Keratinocyte (primary cell): ENCODE measurements at regions not wholly inside any gene's neighbourhood (a gene's known extent, or its start where the extent isn't known, plus 50 kb on each side); places are given as distances from the start of the nearest gene placed in this dataset.

Experiments used
- DNase-seq: peaks from one replicate; pipeline ENCODE4 v3.0.0-alpha.2; 2011; ENCODE audit warnings: low read depth, missing footprints, low spot score
- FAIRE-seq: peaks from 2 replicates; lab custom pipeline; 2011; peaks lifted over from hg19 to GRCh38; lab: Jason Lieb, UNC
- H2AFZ ChIP-seq: 2 replicates; pipeline ENCODE4 v1.6.0; 2012; ENCODE audit warnings: low read length, control low read depth, inconsistent platforms; ENCODE audit not compliant: control insufficient read depth
- H3K27ac ChIP-seq: 2 replicates; pipeline ENCODE4 v1.5.1; 2011; ENCODE audit warnings: low read length; ENCODE audit not compliant: control insufficient read depth, insufficient read depth
- H3K27me3 ChIP-seq: 3 replicates; pipeline ENCODE4 v1.6.0; 2011; ENCODE audit warnings: low read length; ENCODE audit not compliant: control insufficient read depth, insufficient read depth; ENCODE audit errors: extremely low read depth
- H3K36me3 ChIP-seq, 2 experiments: 2 replicates in 1 of 2; 3 replicates in 1 of 2; pipeline ENCODE4 v1.5.1; 2011; ENCODE audit warnings: low read length in 2 of 2, mild to moderate bottlenecking in 1 of 2; ENCODE audit not compliant: control insufficient read depth in 2 of 2, insufficient read depth in 2 of 2; ENCODE audit errors: extremely low read depth in 1 of 2
- H3K4me1 ChIP-seq: 3 replicates; pipeline ENCODE4 v1.5.1; 2011; ENCODE audit warnings: low read length; ENCODE audit not compliant: control insufficient read depth, insufficient read depth; ENCODE audit errors: extremely low read depth
- H3K4me2 ChIP-seq: 3 replicates; pipeline ENCODE4 v1.6.0; 2011; ENCODE audit warnings: low read depth, low read length; ENCODE audit not compliant: control insufficient read depth, insufficient read depth; ENCODE audit errors: extremely low read depth
- H3K4me3 ChIP-seq, 3 experiments: fragments of 200-600 bp in 1 of 3; sonication (generic) in 1 of 3; 2 replicates in 2 of 3; 3 replicates in 1 of 3; pipeline ENCODE4 v1.5.1; 2011 to 2016; ENCODE audit warnings: low read length in 3 of 3, mild to moderate bottlenecking in 3 of 3, control low read depth in 2 of 3, inconsistent platforms in 1 of 3, low read depth in 1 of 3, mixed read lengths in 1 of 3, mixed run types in 1 of 3, moderate library complexity in 1 of 3; ENCODE audit not compliant: control insufficient read depth in 2 of 3, insufficient read depth in 2 of 3; ENCODE audit errors: extremely low read depth in 1 of 3
- H3K79me2 ChIP-seq: 2 replicates; pipeline ENCODE4 v1.6.0; 2012; ENCODE audit warnings: low read length; ENCODE audit not compliant: control insufficient read depth, insufficient read depth
- H3K9ac ChIP-seq: 3 replicates; pipeline ENCODE4 v1.6.0; 2011; ENCODE audit warnings: low read length; ENCODE audit not compliant: control insufficient read depth, insufficient read depth; ENCODE audit errors: extremely low read depth
- H3K9me1 ChIP-seq: 3 replicates; pipeline ENCODE4 v1.6.0; 2011; ENCODE audit warnings: low read length; ENCODE audit not compliant: control insufficient read depth, insufficient read depth; ENCODE audit errors: extremely low read depth
- H3K9me3 ChIP-seq: 2 replicates; pipeline ENCODE4 v1.5.1; 2012; ENCODE audit warnings: low read depth, low read length; ENCODE audit not compliant: control insufficient read depth
- H4K20me1 ChIP-seq: 3 replicates; pipeline ENCODE4 v1.6.0; 2011; ENCODE audit warnings: low read length; ENCODE audit not compliant: control insufficient read depth, insufficient read depth; ENCODE audit errors: extremely low read depth
- CTCF ChIP-seq, 3 experiments: IDR thresholded peaks in 1 of 3; conservative IDR thresholded peaks in 1 of 3; optimal IDR thresholded peaks in 1 of 3; 2 replicates in 2 of 3; 3 replicates in 1 of 3; pipeline versions ENCODE3 to v1.5.1; 2011; ENCODE audit warnings: low read length in 3 of 3, mild to moderate bottlenecking in 3 of 3, moderate library complexity in 2 of 3, control low read depth in 1 of 3, inconsistent platforms in 1 of 3; ENCODE audit not compliant: insufficient read depth in 2 of 3; ENCODE audit errors: extremely low read depth in 1 of 3
- EZH2 ChIP-seq: IDR thresholded peaks from one replicate; pipeline ENCODE4 v1.6.1; 2012; ENCODE audit warnings: inconsistent platforms, mild to moderate bottlenecking, low read length, moderate library complexity
- dilution Hi-C: fragments of 300-500 bp; cut with MboI; formaldehyde crosslinking; loops from one replicate; pipeline ENCODE4 v1.7.0; 2020; ENCODE audit warnings: low sequenced_read_pairs; ENCODE audit not compliant: extremely low pct_ligation_motif_present

GRCh38 chr20:33915726-33916331, 77.9 kb upstream of the RALY start:
- Histone ChIP-seq H3K27me3 (no peaks in the 10 kb centered on the region), H3K27ac (no peak overlapping the region), H3K4me3 (no peak overlapping the region), H4K20me1 (no peaks in the 10 kb centered on the region), H3K4me2 (no peak overlapping the region), H2AFZ (no peak overlapping the region), H3K79me2 (no peaks in the 10 kb centered on the region), H3K36me3 (no peaks in the 10 kb centered on the region), H3K9me1 (no peaks in the 10 kb centered on the region), H3K9ac (no peak overlapping the region), H3K4me1 (no peaks in the 10 kb centered on the region), H3K9me3 (no peaks in the 10 kb centered on the region)
- TF ChIP-seq EZH2 = no peak
- peak; percentile 78 to 87 (median 82) for TF ChIP-seq CTCF (optimal IDR thresholded peaks at IDR 0.05 in 1 of 3, IDR thresholded peaks at IDR 0.05 in 1 of 3, conservative IDR thresholded peaks at IDR 0.05 in 1 of 3; ENCODE audit: extremely low read depth in 1 of 3, insufficient read depth in 2 of 3, low read length in 3 of 3)
- DNase-seq (no peak), FAIRE-seq (no peak)
- dilution Hi-C loops = no loop called here

- Histone ChIP-seq H3K36me3 (no peaks in the 10 kb centered on the region), H4K20me1 (no peaks in the 10 kb centered on the region), H3K27ac (no peak overlapping the region), H3K4me2 (no peak overlapping the region), H3K4me1 (no peaks in the 10 kb centered on the region), H2AFZ (no peak overlapping the region), H3K9ac (no peak overlapping the region), H3K9me1 (no peaks in the 10 kb centered on the region), H3K9me3 (no peaks in the 10 kb centered on the region), H3K4me3 (no peak overlapping the region), H3K79me2 (no peaks in the 10 kb centered on the region), H3K27me3 (peaks cover 3% of the 10 kb centered on the region)
- DNase-seq = no peak
- no peak for TF ChIP-seq CTCF (optimal IDR thresholded peaks at IDR 0.05 in 1 of 3, IDR thresholded peaks at IDR 0.05 in 1 of 3, conservative IDR thresholded peaks at IDR 0.05 in 1 of 3; ENCODE audit: extremely low read depth in 1 of 3, insufficient read depth in 2 of 3, low read length in 3 of 3)
- TF ChIP-seq EZH2 = no peak
- dilution Hi-C loops = no loop called here
- FAIRE-seq = no peak
Observed at GRCh38 chr20:33916768-33917167, 76.9 kb upstream of the RALY start.
